ENCODE measurements at regions not wholly inside any gene's neighbourhood (a gene's known extent, or its start where the extent isn't known, plus 50 kb on each side); places are given as distances from the start of the nearest gene placed in this dataset.
"Not testable (repeated sequence)": the region's sequence is repeated elsewhere in the genome, so short reads cannot be mapped to it uniquely, and the experiment has no call there.

GRCh38 chr12:124673801-124674617 is 106.6 kb upstream of the NCOR2 start:
- DNase-seq = no peak

- not testable (repeated sequence) for DNase-seq
Observed at GRCh38 chr12:124669271-124669721, 101.9 kb upstream of the NCOR2 start.

GRCh38 chr12:124668602-124669001 is 101.2 kb upstream of the NCOR2 start:
- DNase-seq = no peak

GRCh38 chr12:124667506-124668326 is 100.3 kb upstream of the NCOR2 start:
- DNase-seq = no peak

GRCh38 chr12:124666722-124667259 is 99.4 kb upstream of the NCOR2 start:
- no peak for DNase-seq

- no peak for DNase-seq
Observed at GRCh38 chr12:124665511-124665910, 98.1 kb upstream of the NCOR2 start.

GRCh38 chr12:124664395-124665111 is 97.1 kb upstream of the NCOR2 start:
- DNase-seq = no peak

GRCh38 chr12:124663771-124664366 is 96.5 kb upstream of the NCOR2 start:
- DNase-seq = no peak

- DNase-seq = no peak
Observed at GRCh38 chr12:124663206-124663605, 95.8 kb upstream of the NCOR2 start.

GRCh38 chr12:124661341-124661740 is 93.9 kb upstream of the NCOR2 start:
- no peak for DNase-seq

GRCh38 chr12:124660851-124661250 is 93.4 kb upstream of the NCOR2 start:
- DNase-seq = no peak

- no peak for DNase-seq
Observed at GRCh38 chr12:124658806-124659402, 91.5 kb upstream of the NCOR2 start.

GRCh38 chr12:124658302-124658701 is 90.9 kb upstream of the NCOR2 start:
- DNase-seq = no peak

- DNase-seq = no peak
Observed at GRCh38 chr12:124656947-124657434, 89.6 kb upstream of the NCOR2 start.

GRCh38 chr12:124655698-124656516 is 88.5 kb upstream of the NCOR2 start:
- DNase-seq = no peak

GRCh38 chr12:124655048-124655697 is 87.8 kb upstream of the NCOR2 start:
- no peak for DNase-seq

- DNase-seq = no peak
Observed at GRCh38 chr12:124654666-124655047, 87.2 kb upstream of the NCOR2 start.

- no peak for DNase-seq
Observed at GRCh38 chr12:124653169-124653931, 85.9 kb upstream of the NCOR2 start.

GRCh38 chr12:124652661-124653060 is 85.2 kb upstream of the NCOR2 start:
- no peak for DNase-seq

All from activated CD8-positive, alpha-beta memory T cell treated with anti-CD3 and anti-CD28 coated beads, Interleukin-2, amount 50 U/mL, for 48 hours (primary cell).